ENCODE measurements at regions not wholly inside any gene's neighbourhood (a gene's known extent, or its start where the extent isn't known, plus 50 kb on each side); places are given as distances from the start of the nearest gene placed in this dataset.

GRCh38 chr2:10985901-10986535, 74.3 kb downstream of the KCNF1 start:
- DNase-seq: no peak

- DNase-seq: no peak
Measured at GRCh38 chr2:10987439-10987838, 75.7 kb downstream of the KCNF1 start.

- DNase-seq: no peak
Measured at GRCh38 chr2:10987861-10988260, 76.1 kb downstream of the KCNF1 start.

GRCh38 chr2:10989151-10989550, 77.4 kb downstream of the KCNF1 start:
- no peak for DNase-seq

- no peak for DNase-seq
Measured at GRCh38 chr2:10989782-10990181, 78.0 kb downstream of the KCNF1 start.

GRCh38 chr2:10990561-10991111, 78.9 kb downstream of the KCNF1 start:
- no peak for DNase-seq

- DNase-seq: no peak
Measured at GRCh38 chr2:10992023-10992791, 80.5 kb downstream of the KCNF1 start.

GRCh38 chr2:10993001-10993481, 81.3 kb downstream of the KCNF1 start:
- DNase-seq: no peak

GRCh38 chr2:10995366-10995970, 83.7 kb downstream of the KCNF1 start:
- no peak for DNase-seq

- DNase-seq: no peak
Measured at GRCh38 chr2:11004199-11004598, 92.5 kb downstream of the KCNF1 start.

GRCh38 chr2:11005032-11005431, 93.3 kb downstream of the KCNF1 start:
- no peak for DNase-seq

GRCh38 chr2:11006191-11006590, 94.5 kb downstream of the KCNF1 start:
- no peak for DNase-seq

GRCh38 chr2:11007331-11008264, 95.9 kb downstream of the KCNF1 start:
- DNase-seq: no peak

- DNase-seq: no peak
Measured at GRCh38 chr2:11008773-11009172, 97.0 kb downstream of the KCNF1 start.

- no peak for DNase-seq
Measured at GRCh38 chr2:11009176-11009575, 97.4 kb downstream of the KCNF1 start.

GRCh38 chr2:11009891-11010290, 98.2 kb downstream of the KCNF1 start:
- DNase-seq: no peak

GRCh38 chr2:11011359-11011758, 99.6 kb downstream of the KCNF1 start:
- DNase-seq: no peak

- no peak for DNase-seq
Measured at GRCh38 chr2:11012131-11012693, 100.5 kb downstream of the KCNF1 start.

GRCh38 chr2:11013196-11013595, 101.5 kb downstream of the KCNF1 start:
- no peak for DNase-seq

- DNase-seq: no peak
Measured at GRCh38 chr2:11014026-11014425, 102.3 kb downstream of the KCNF1 start.

- no peak for DNase-seq
Measured at GRCh38 chr2:11016735-11017388, 105.1 kb downstream of the KCNF1 start.

GRCh38 chr2:11017921-11018320, 106.2 kb downstream of the KCNF1 start:
- no peak for DNase-seq
